Stimulated activated naive CD8-positive, alpha-beta T cell treated with anti-CD3 and anti-CD28 coated beads, Interleukin-15, Interleukin-2, amounts not matched to agents 100 ng/mL and 50 ng/mL, for 24 hours (primary cell): ENCODE measurements at regions not wholly inside any gene's neighbourhood (a gene's known extent, or its start where the extent isn't known, plus 50 kb on each side); places are given as distances from the start of the nearest gene placed in this dataset.

ENCODE experiments used
- H3K27ac Mint-ChIP-seq: one replicate; pipeline ENCODE4 v1.8.0; 2021; ENCODE audit warnings: mild to moderate bottlenecking, mixed read lengths
- H3K27me3 Mint-ChIP-seq: one replicate; pipeline ENCODE4 v1.8.0; 2021; ENCODE audit warnings: mixed read lengths
- H3K36me3 Mint-ChIP-seq: one replicate; pipeline ENCODE4 v1.8.0; 2021; ENCODE audit warnings: low read depth, mixed read lengths
- H3K4me1 Mint-ChIP-seq: one replicate; pipeline ENCODE4 v1.8.0; 2021; ENCODE audit warnings: low read depth, mixed read lengths
- H3K4me3 Mint-ChIP-seq: one replicate; pipeline ENCODE4 v1.8.0; 2021; ENCODE audit warnings: mild to moderate bottlenecking, mixed read lengths
- H3K9me3 Mint-ChIP-seq: one replicate; pipeline ENCODE4 v1.8.0; 2021; ENCODE audit warnings: mixed read lengths

GRCh38 chr2:235149736-235150135, 197.9 kb downstream of the SH3BP4 start:
- no peak overlapping the region for H3K4me3 Mint-ChIP-seq

GRCh38 chr2:235151152-235151551, 199.3 kb downstream of the SH3BP4 start:
- no peak overlapping the region for H3K4me3 Mint-ChIP-seq
- no peak overlapping the region for H3K27ac Mint-ChIP-seq
- H3K9me3 Mint-ChIP-seq = no peaks in the 10 kb centered on the region
- H3K36me3 Mint-ChIP-seq = no peaks in the 10 kb centered on the region
- peaks cover 35% of the 10 kb centered on the region for H3K27me3 Mint-ChIP-seq
- no peaks in the 10 kb centered on the region for H3K4me1 Mint-ChIP-seq

More at GRCh38 chr2:235149736-235150135, 197.9 kb downstream of the SH3BP4 start:
- Mint-ChIP-seq H3K27me3 (peaks cover 31% of the 10 kb centered on the region), H3K4me1 (no peaks in the 10 kb centered on the region), H3K36me3 (no peaks in the 10 kb centered on the region), H3K27ac (no peak overlapping the region), H3K9me3 (no peaks in the 10 kb centered on the region)

GRCh38 chr2:235155163-235155562, 203.3 kb downstream of the SH3BP4 start:
- Mint-ChIP-seq H3K27ac (no peak overlapping the region), H3K36me3 (no peaks in the 10 kb centered on the region), H3K27me3 (peaks cover 33% of the 10 kb centered on the region), H3K4me3 (no peak overlapping the region), H3K4me1 (no peaks in the 10 kb centered on the region), H3K9me3 (no peaks in the 10 kb centered on the region)

- Mint-ChIP-seq H3K9me3 (no peaks in the 10 kb centered on the region), H3K27ac (no peak overlapping the region), H3K4me1 (no peaks in the 10 kb centered on the region), H3K4me3 (no peak overlapping the region), H3K27me3 (peaks cover 40% of the 10 kb centered on the region), H3K36me3 (no peaks in the 10 kb centered on the region)
These were observed 204.2 kb downstream of the SH3BP4 start for GRCh38 chr2:235156055-235156454.

- Mint-ChIP-seq H3K4me1 (no peaks in the 10 kb centered on the region), H3K27ac (no peak overlapping the region), H3K27me3 (peaks cover 38% of the 10 kb centered on the region), H3K9me3 (no peaks in the 10 kb centered on the region), H3K36me3 (no peaks in the 10 kb centered on the region), H3K4me3 (no peak overlapping the region)
These were observed 206.1 kb downstream of the SH3BP4 start for GRCh38 chr2:235157746-235158482.

- Mint-ChIP-seq H3K9me3 (no peaks in the 10 kb centered on the region), H3K4me3 (no peak overlapping the region), H3K4me1 (no peaks in the 10 kb centered on the region), H3K27me3 (peaks cover 29% of the 10 kb centered on the region), H3K36me3 (no peaks in the 10 kb centered on the region), H3K27ac (no peak overlapping the region)
These were observed 208.5 kb downstream of the SH3BP4 start for GRCh38 chr2:235160281-235160810.

GRCh38 chr2:235161565-235161964, 209.7 kb downstream of the SH3BP4 start:
- H3K27me3 Mint-ChIP-seq = peaks cover 25% of the 10 kb centered on the region
- H3K36me3 Mint-ChIP-seq = no peaks in the 10 kb centered on the region
- no peaks in the 10 kb centered on the region for H3K4me1 Mint-ChIP-seq
- no peaks in the 10 kb centered on the region for H3K9me3 Mint-ChIP-seq
- no peak overlapping the region for H3K4me3 Mint-ChIP-seq
- H3K27ac Mint-ChIP-seq = no peak overlapping the region

- H3K9me3 Mint-ChIP-seq = no peaks in the 10 kb centered on the region
- H3K27me3 Mint-ChIP-seq = peaks cover 25% of the 10 kb centered on the region
- H3K4me1 Mint-ChIP-seq = no peaks in the 10 kb centered on the region
- no peak overlapping the region for H3K27ac Mint-ChIP-seq
- H3K4me3 Mint-ChIP-seq = no peak overlapping the region
- H3K36me3 Mint-ChIP-seq = no peaks in the 10 kb centered on the region
These were observed 210.4 kb downstream of the SH3BP4 start for GRCh38 chr2:235162082-235162836.

- Mint-ChIP-seq H3K4me1 (no peaks in the 10 kb centered on the region), H3K27ac (no peak overlapping the region), H3K36me3 (no peaks in the 10 kb centered on the region), H3K4me3 (no peak overlapping the region), H3K9me3 (no peaks in the 10 kb centered on the region), H3K27me3 (peaks cover 23% of the 10 kb centered on the region)
These were observed 211.0 kb downstream of the SH3BP4 start for GRCh38 chr2:235162837-235163197.

GRCh38 chr2:235165136-235165535, 213.3 kb downstream of the SH3BP4 start:
- Mint-ChIP-seq H3K4me1 (no peaks in the 10 kb centered on the region), H3K27ac (no peak overlapping the region), H3K4me3 (no peak overlapping the region), H3K36me3 (no peaks in the 10 kb centered on the region), H3K27me3 (peaks cover 15% of the 10 kb centered on the region), H3K9me3 (peaks cover 5% of the 10 kb centered on the region)

- Mint-ChIP-seq H3K27me3 (peaks cover 10% of the 10 kb centered on the region), H3K27ac (no peak overlapping the region), H3K4me3 (no peak overlapping the region), H3K4me1 (no peaks in the 10 kb centered on the region), H3K9me3 (peaks cover 5% of the 10 kb centered on the region), H3K36me3 (no peaks in the 10 kb centered on the region)
These were observed 213.8 kb downstream of the SH3BP4 start for GRCh38 chr2:235165631-235166030.

GRCh38 chr2:235168174-235168979, 216.6 kb downstream of the SH3BP4 start:
- H3K36me3 Mint-ChIP-seq = no peaks in the 10 kb centered on the region
- H3K4me3 Mint-ChIP-seq = no peak overlapping the region
- H3K4me1 Mint-ChIP-seq = no peaks in the 10 kb centered on the region
- H3K27me3 Mint-ChIP-seq = peaks cover 3% of the 10 kb centered on the region
- H3K9me3 Mint-ChIP-seq = peaks cover 5% of the 10 kb centered on the region
- H3K27ac Mint-ChIP-seq = no peak overlapping the region

GRCh38 chr2:235170016-235170415, 218.2 kb downstream of the SH3BP4 start:
- Mint-ChIP-seq H3K9me3 (peaks cover 5% of the 10 kb centered on the region), H3K36me3 (no peaks in the 10 kb centered on the region), H3K27me3 (peaks cover 13% of the 10 kb centered on the region)

GRCh38 chr2:235170536-235171521, 219.0 kb downstream of the SH3BP4 start:
- H3K4me1 Mint-ChIP-seq = no peaks in the 10 kb centered on the region
- H3K9me3 Mint-ChIP-seq = peaks cover 6% of the 10 kb centered on the region
- H3K27me3 Mint-ChIP-seq = peaks cover 16% of the 10 kb centered on the region
- no peak overlapping the region for H3K4me3 Mint-ChIP-seq
- no peaks in the 10 kb centered on the region for H3K36me3 Mint-ChIP-seq
- H3K27ac Mint-ChIP-seq = no peak overlapping the region

More at GRCh38 chr2:235170016-235170415, 218.2 kb downstream of the SH3BP4 start:
- H3K27ac Mint-ChIP-seq = no peak overlapping the region
- H3K4me3 Mint-ChIP-seq = no peak overlapping the region
- H3K4me1 Mint-ChIP-seq = no peaks in the 10 kb centered on the region
